Stimulated activated CD4-positive, alpha-beta T cell treated with anti-CD3 and anti-CD28 coated beads, Interleukin-12 subunit alpha, Interleukin-12 subunit beta, amount 100 ng/mL, for 24 hours (primary cell): ENCODE measurements at regions not wholly inside any gene's neighbourhood (a gene's known extent, or its start where the extent isn't known, plus 50 kb on each side); places are given as distances from the start of the nearest gene placed in this dataset.

Source experiments
- DNase-seq, 2 experiments: peaks; one replicate each; pipeline ENCODE4 v3.0.0-alpha.2; 2020; ENCODE audit warnings: low read depth in 2 of 2

GRCh38 chr14:104370256-104370870 lies 209.2 kb upstream of the C14orf180 start:
- DNase-seq: no peak

- DNase-seq: no peak
Measured at GRCh38 chr14:104371031-104371430, 208.5 kb upstream of the C14orf180 start.

GRCh38 chr14:104371917-104372316 lies 207.6 kb upstream of the C14orf180 start:
- no peak for DNase-seq

- no peak for DNase-seq
Measured at GRCh38 chr14:104372390-104373054, 207.0 kb upstream of the C14orf180 start.

GRCh38 chr14:104373055-104373854 lies 206.3 kb upstream of the C14orf180 start:
- no peak for DNase-seq

- no peak for DNase-seq
Measured at GRCh38 chr14:104373855-104374717, 205.5 kb upstream of the C14orf180 start.

GRCh38 chr14:104374718-104375080 lies 204.9 kb upstream of the C14orf180 start:
- no peak for DNase-seq

GRCh38 chr14:104375551-104376201 lies 203.9 kb upstream of the C14orf180 start:
- DNase-seq: no peak

- DNase-seq: no peak
Measured at GRCh38 chr14:104376202-104377140, 203.1 kb upstream of the C14orf180 start.

- no peak for DNase-seq
Measured at GRCh38 chr14:104377256-104377655, 202.3 kb upstream of the C14orf180 start.

- DNase-seq: no peak
Measured at GRCh38 chr14:104378698-104379113, 200.9 kb upstream of the C14orf180 start.

- no peak for DNase-seq
Measured at GRCh38 chr14:104382361-104383087, 197.0 kb upstream of the C14orf180 start.

- no peak for DNase-seq
Measured at GRCh38 chr14:104383088-104383995, 196.2 kb upstream of the C14orf180 start.

GRCh38 chr14:104383996-104384775 lies 195.4 kb upstream of the C14orf180 start:
- DNase-seq: no peak

- DNase-seq: no peak
Measured at GRCh38 chr14:104384776-104385071, 194.8 kb upstream of the C14orf180 start.

- no peak for DNase-seq
Measured at GRCh38 chr14:104385111-104385510, 194.5 kb upstream of the C14orf180 start.

GRCh38 chr14:104385531-104386101 lies 193.9 kb upstream of the C14orf180 start:
- no peak for DNase-seq
